HPDE6-E6E7 (cell line): ENCODE measurements at regions not wholly inside any gene's neighbourhood (a gene's known extent, or its start where the extent isn't known, plus 50 kb on each side); places are given as distances from the start of the nearest gene placed in this dataset.

Source experiments
- DNase-seq: peaks from one replicate; pipeline ENCODE4 v3.0.0; 2011; ENCODE audit warnings: missing footprints; ENCODE audit errors: extremely low spot score

DNA sequence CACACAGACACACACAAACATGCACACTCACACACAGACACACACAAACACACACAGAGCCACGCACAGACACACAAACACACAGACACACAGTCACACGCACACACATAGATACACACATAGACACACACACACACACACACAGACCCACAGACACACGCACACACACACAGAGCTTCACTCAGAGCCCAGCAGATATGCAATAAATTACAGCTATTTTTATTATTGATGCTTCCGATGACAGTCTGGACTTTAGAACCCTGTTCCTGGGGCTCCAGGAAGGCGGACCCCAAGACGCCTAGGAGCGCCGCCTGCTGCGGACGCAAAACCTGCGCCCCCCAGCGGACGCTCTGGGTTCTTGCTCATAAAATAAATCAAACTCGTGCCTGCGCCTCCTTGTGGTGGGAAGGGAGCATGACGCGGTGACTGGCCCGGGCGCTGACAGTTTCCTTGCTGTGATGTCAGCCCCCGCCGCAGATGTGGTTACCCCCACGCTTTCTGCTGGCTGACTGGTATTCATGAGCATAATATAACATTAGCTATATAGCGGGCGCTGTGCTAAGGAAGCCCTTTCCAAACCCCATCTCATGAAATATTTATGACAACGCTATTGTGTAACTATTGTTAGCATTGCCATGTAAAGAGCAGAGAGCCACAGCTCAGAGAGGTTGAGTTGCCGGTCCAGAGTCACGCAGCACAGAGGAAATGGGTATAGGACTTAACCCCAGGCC is 64.4 kb upstream of the TM9SF2 start:
- peak; percentile 51 for DNase-seq

DNA sequence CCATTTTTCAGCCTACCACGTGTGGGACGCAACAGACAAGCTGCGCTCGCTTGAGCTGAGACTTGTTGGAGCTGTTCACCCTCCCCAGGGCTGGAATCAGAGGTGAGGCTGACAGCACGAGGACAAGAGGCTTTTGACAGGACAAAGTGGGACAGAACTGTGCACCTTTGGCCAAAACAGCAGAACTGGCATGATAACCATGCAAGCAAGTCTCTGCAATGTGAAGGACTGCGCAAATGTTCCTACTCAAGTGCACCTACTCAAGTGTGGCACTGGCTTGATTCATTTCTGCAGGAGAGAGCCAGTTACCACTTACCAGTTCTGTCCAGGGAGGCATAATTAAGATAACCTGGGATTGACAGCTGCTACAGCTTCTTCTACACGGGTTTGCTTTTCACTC is 62.2 kb upstream of the TM9SF2 start:
- DNase-seq, result no peak

DNA sequence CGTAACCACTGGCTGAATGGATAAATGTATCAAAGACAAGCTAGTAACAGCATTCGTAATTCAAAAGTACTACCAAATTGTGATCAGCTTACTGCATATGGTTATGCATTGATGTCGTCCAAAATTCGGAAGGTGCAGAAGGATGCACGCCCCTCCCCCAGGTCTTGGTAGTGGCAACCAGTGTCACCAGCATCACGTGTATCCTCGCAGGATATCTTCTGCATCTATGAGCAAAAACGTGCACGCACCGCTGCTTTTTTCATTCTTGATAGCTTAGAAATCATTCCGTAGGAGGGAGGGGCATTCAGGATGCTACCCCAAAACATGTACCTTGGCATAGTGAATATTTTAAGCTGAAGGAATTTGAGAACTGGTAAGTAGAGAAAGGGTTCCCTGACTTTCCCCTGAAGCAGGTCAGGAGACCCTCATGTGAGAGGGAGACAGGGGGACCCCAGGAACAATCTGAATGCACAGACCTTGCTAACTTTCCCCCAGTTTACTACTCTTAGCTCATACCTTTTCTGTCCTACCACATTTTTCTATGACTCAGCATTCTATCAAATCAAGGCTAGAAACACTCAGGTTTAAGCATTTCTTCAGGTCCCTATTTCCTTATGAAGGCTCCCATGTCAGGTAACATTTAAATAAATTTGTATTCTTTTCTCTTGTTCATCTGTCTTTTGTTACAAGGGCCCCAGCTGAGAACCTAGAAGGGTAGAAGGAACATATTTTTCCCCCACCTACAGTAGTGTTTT is 61.2 kb upstream of the TM9SF2 start:
- no peak for DNase-seq

DNA sequence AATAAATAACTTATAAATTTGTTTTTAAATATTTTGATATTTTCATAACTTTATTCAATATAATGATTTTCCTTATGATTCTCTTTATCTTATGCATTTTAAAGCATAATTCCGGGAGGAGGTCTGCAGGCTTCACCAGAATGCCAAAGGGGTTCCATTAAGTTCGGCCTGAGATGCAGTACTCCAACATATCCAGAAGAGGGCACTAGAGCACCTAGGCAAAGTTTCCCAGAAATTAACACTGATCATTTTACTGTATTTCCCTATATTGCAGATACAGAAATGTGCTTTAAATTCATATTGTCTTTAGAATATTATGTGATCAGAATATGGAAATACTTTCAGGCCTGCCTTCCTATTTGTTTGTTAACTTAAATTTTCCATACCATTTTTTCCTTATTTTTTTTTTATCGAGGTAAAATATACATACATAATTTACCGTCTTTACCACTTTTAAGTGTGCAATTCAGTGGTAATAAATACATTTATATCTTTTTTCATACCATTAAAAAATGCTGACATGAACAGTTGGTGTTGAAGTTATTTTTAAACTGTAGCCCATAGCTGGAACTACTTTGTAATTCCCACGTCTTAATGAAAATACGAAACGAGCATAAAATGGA is 58.9 kb upstream of the TM9SF2 start:
- DNase-seq, result peak; percentile 26

DNA sequence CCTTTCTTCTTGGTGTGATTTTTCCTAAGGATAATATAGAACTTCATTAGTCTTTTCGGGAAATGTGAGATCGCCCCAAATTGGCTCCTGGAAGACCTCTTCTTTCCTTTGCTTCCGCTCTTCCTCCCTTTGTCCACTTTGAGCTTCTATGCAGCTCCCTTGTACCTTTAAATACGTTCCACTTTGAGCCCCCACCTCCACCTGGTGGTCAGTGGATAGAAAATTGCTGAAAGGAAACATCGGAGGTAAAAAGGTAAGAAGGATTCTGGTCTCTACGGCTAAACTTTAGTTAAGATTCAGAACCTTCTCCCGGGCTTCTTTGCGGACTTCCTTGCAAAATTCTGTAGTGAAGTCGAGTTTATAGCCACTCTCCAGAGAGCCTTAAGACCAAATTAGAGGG is 55.0 kb upstream of the TM9SF2 start:
- no peak for DNase-seq

DNA sequence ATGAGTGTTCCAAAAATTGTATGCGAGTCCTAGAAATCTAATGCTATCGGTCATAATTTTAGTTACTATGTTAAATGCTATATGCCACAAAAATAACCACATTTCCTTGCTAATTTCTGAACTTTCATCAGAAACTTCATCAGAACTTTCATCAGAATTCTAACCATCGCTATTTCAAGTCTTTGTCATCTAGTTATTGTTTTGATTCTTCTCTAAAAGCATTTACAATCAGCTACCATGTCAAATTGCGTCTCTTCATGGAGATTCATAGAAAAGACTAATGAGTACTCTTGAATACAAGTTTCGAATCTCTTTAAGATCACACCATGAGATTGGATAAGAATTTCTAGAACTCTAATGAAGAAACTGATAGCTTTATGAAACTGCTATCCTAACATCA is 52.7 kb upstream of the TM9SF2 start:
- no peak for DNase-seq

DNA sequence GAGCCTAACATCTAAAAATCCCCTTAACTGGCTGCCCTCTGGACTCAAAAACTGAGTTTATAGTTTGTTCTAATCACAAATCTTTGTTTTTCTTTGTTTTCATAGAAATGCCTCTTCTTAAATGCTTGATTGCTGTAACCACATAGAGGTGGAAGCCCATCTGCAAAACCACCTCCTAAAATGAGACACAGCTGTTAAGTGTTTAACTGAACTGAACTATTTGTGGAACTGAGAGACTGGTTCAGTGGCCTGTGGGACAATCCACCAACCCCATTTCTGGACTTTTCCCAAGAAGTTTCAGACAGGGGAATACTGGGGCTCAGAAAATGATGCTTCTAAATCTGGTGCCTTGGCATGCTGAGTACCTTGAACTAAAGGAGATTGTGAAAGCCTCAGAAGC is 50.9 kb upstream of the TM9SF2 start:
- DNase-seq, result no peak
